ENCODE measurements at regions not wholly inside any gene's neighbourhood (a gene's known extent, or its start where the extent isn't known, plus 50 kb on each side); places are given as distances from the start of the nearest gene placed in this dataset.

GRCh38 chr2:8031370-8031769 is 650.5 kb upstream of the ID2 start:
- DNase-seq (no peak), ATAC-seq (ENCODE audit: low read depth) (no peak)
- intact Hi-C loops (cut with micrococcal nuclease): no loop called here
- Mint-ChIP-seq H3K27ac (no peak overlapping the region), H3K4me1 (no peaks in the 10 kb centered on the region), H3K27me3 (peaks cover 9% of the 10 kb centered on the region), H3K36me3 (ENCODE audit: low read depth) (no peaks in the 10 kb centered on the region), H3K4me3 (no peak overlapping the region), H3K9me3 (no peaks in the 10 kb centered on the region)
- POLR2A ChIA-PET: no interaction called here
- CTCF ChIA-PET: no interaction called here
- no peak for TF ChIP-seq CTCF (IDR thresholded peaks at IDR 0.05)

- DNase-seq: no peak
- ATAC-seq (ENCODE audit: low read depth): no peak
- ChIA-PET POLR2A (no interaction called here), CTCF (no interaction called here)
- no peak for TF ChIP-seq CTCF (IDR thresholded peaks at IDR 0.05)
- H3K9me3 Mint-ChIP-seq: no peaks in the 10 kb centered on the region
- intact Hi-C loops (cut with micrococcal nuclease): no loop called here
- no peak overlapping the region for H3K27ac Mint-ChIP-seq
- no peak overlapping the region for H3K4me3 Mint-ChIP-seq
- no peaks in the 10 kb centered on the region for H3K4me1 Mint-ChIP-seq
- peaks cover 9% of the 10 kb centered on the region for H3K27me3 Mint-ChIP-seq
- H3K36me3 Mint-ChIP-seq (ENCODE audit: low read depth): no peaks in the 10 kb centered on the region
Observed at GRCh38 chr2:8033546-8034096, 648.2 kb upstream of the ID2 start.

- ATAC-seq (ENCODE audit: low read depth) (no peak), DNase-seq (no peak)
- TF ChIP-seq CTCF (IDR thresholded peaks at IDR 0.05): no peak
- intact Hi-C loops (cut with micrococcal nuclease): no loop called here
- H3K9me3 Mint-ChIP-seq: no peaks in the 10 kb centered on the region
- no peak overlapping the region for H3K27ac Mint-ChIP-seq
- no peak overlapping the region for H3K4me3 Mint-ChIP-seq
- no peaks in the 10 kb centered on the region for H3K4me1 Mint-ChIP-seq
- no peaks in the 10 kb centered on the region for H3K36me3 Mint-ChIP-seq (ENCODE audit: low read depth)
- no peaks in the 10 kb centered on the region for H3K27me3 Mint-ChIP-seq
- ChIA-PET CTCF (no interaction called here), POLR2A (no interaction called here)
Observed at GRCh38 chr2:8036366-8036765, 645.5 kb upstream of the ID2 start.

- Mint-ChIP-seq H3K4me3 (no peak overlapping the region), H3K9me3 (peaks cover 3% of the 10 kb centered on the region), H3K27ac (no peak overlapping the region), H3K36me3 (ENCODE audit: low read depth) (no peaks in the 10 kb centered on the region), H3K27me3 (peaks cover 1% of the 10 kb centered on the region), H3K4me1 (no peaks in the 10 kb centered on the region)
- intact Hi-C loops (cut with micrococcal nuclease): no loop called here
- ATAC-seq (ENCODE audit: low read depth) (no peak), DNase-seq (no peak)
- ChIA-PET CTCF (no interaction called here), POLR2A (no interaction called here)
- TF ChIP-seq CTCF (IDR thresholded peaks at IDR 0.05): no peak
Observed at GRCh38 chr2:8039732-8040131, 642.1 kb upstream of the ID2 start.

GRCh38 chr2:8043295-8043694 is 638.6 kb upstream of the ID2 start:
- Mint-ChIP-seq H3K27me3 (peaks cover 2% of the 10 kb centered on the region), H3K4me1 (no peaks in the 10 kb centered on the region), H3K4me3 (no peak overlapping the region), H3K9me3 (peaks cover 3% of the 10 kb centered on the region), H3K36me3 (ENCODE audit: low read depth) (no peaks in the 10 kb centered on the region), H3K27ac (no peak overlapping the region)
- ChIA-PET POLR2A (no interaction called here), CTCF (no interaction called here)
- no peak for ATAC-seq (ENCODE audit: low read depth)
- intact Hi-C loops (cut with micrococcal nuclease): no loop called here
- DNase-seq: no peak
- TF ChIP-seq CTCF (IDR thresholded peaks at IDR 0.05): no peak

Data from activated B cell treated with CpG ODN at 0.5 μM for 24 hours (primary cell).